ENCODE measurements at regions not wholly inside any gene's neighbourhood (a gene's known extent, or its start where the extent isn't known, plus 50 kb on each side); places are given as distances from the start of the nearest gene placed in this dataset.
"Not testable (repeated sequence)": the region's sequence is repeated elsewhere in the genome, so short reads cannot be mapped to it uniquely, and the experiment has no call there.

GRCh38 chr7:131924857-131925256 lies 368.4 kb upstream of the PODXL start:
- no peak for DNase-seq (ENCODE audit: insufficient read length, low spot score)
- no peak for FAIRE-seq
- TF ChIP-seq CTCF (IDR thresholded peaks at IDR 0.05; ENCODE audit: insufficient read depth, missing control alignments) = no peak

GRCh38 chr7:131922948-131923347 lies 366.5 kb upstream of the PODXL start:
- DNase-seq (ENCODE audit: insufficient read length, low spot score); FAIRE-seq: not testable (repeated sequence)

GRCh38 chr7:131921016-131921415 lies 364.6 kb upstream of the PODXL start:
- TF ChIP-seq CTCF (IDR thresholded peaks at IDR 0.05; ENCODE audit: insufficient read depth, missing control alignments) = no peak
- no peak for DNase-seq (ENCODE audit: insufficient read length, low spot score)
- FAIRE-seq = no peak

- FAIRE-seq = no peak
- no peak for DNase-seq (ENCODE audit: insufficient read length, low spot score)
- TF ChIP-seq CTCF (IDR thresholded peaks at IDR 0.05; ENCODE audit: insufficient read depth, missing control alignments) = no peak
These were observed 363.7 kb upstream of the PODXL start for GRCh38 chr7:131919920-131920709.

GRCh38 chr7:131911112-131911511 lies 354.7 kb upstream of the PODXL start:
- FAIRE-seq (no peak), DNase-seq (ENCODE audit: insufficient read length, low spot score) (no peak)
- no peak for TF ChIP-seq CTCF (IDR thresholded peaks at IDR 0.05; ENCODE audit: insufficient read depth, missing control alignments)

GRCh38 chr7:131909151-131909768 lies 352.8 kb upstream of the PODXL start:
- FAIRE-seq (no peak), DNase-seq (ENCODE audit: insufficient read length, low spot score) (no peak)
- TF ChIP-seq CTCF (IDR thresholded peaks at IDR 0.05; ENCODE audit: insufficient read depth, missing control alignments) = no peak

- no peak for TF ChIP-seq CTCF (IDR thresholded peaks at IDR 0.05; ENCODE audit: insufficient read depth, missing control alignments)
- FAIRE-seq (no peak), DNase-seq (ENCODE audit: insufficient read length, low spot score) (no peak)
These were observed 352.3 kb upstream of the PODXL start for GRCh38 chr7:131908714-131909113.
